KMS-11 (cell line): ENCODE measurements at regions not wholly inside any gene's neighbourhood (a gene's known extent, or its start where the extent isn't known, plus 50 kb on each side); places are given as distances from the start of the nearest gene placed in this dataset.

Source experiments
- H2AFZ ChIP-seq: fragments of 200-600 bp; sonication (generic); 2 replicates; pipeline ENCODE4 v1.6.1; 2016; ENCODE audit warnings: antibody characterized with exemption, mixed run types, low read depth
- H3K27ac ChIP-seq: fragments of 200-600 bp; sonication (generic); 2 replicates; pipeline ENCODE4 v1.6.1; 2016; ENCODE audit warnings: mild to moderate bottlenecking, mixed run types
- H3K27me3 ChIP-seq: fragments of 200-600 bp; sonication (generic); 2 replicates; pipeline ENCODE4 v1.6.1; 2017; ENCODE audit warnings: mild to moderate bottlenecking, low read depth, mixed run types, moderate library complexity; ENCODE audit not compliant: insufficient read depth
- H3K36me3 ChIP-seq: fragments of 200-600 bp; sonication (generic); 2 replicates; pipeline ENCODE4 v1.6.1; 2017; ENCODE audit warnings: mild to moderate bottlenecking, mixed run types; ENCODE audit not compliant: insufficient read depth
- H3K4me1 ChIP-seq: fragments of 200-600 bp; sonication (generic); 2 replicates; pipeline ENCODE4 v1.6.1; 2016; ENCODE audit warnings: mild to moderate bottlenecking, low read depth, mixed run types; ENCODE audit not compliant: poor library complexity, severe bottlenecking
- H3K4me2 ChIP-seq: fragments of 200-600 bp; sonication (generic); 2 replicates; pipeline ENCODE4 v1.7.0; 2016; ENCODE audit warnings: mild to moderate bottlenecking, mixed run types
- H3K4me3 ChIP-seq: fragments of 200-600 bp; sonication (generic); IDR thresholded peaks from 2 replicates; pipeline ENCODE4 v1.6.1; 2017; ENCODE audit warnings: low read depth, low read length, mixed read lengths; ENCODE audit not compliant: insufficient read depth
- H3K79me2 ChIP-seq: fragments of 200-600 bp; sonication (generic); 2 replicates; pipeline ENCODE4 v1.6.1; 2016; ENCODE audit warnings: low read depth, mixed run types; ENCODE audit not compliant: insufficient read depth
- H3K9ac ChIP-seq: fragments of 200-600 bp; sonication (generic); 2 replicates; pipeline ENCODE4 v1.6.1; 2016; ENCODE audit warnings: mild to moderate bottlenecking, mixed run types
- H4K20me1 ChIP-seq: fragments of 200-600 bp; sonication (generic); 2 replicates; pipeline ENCODE4 v1.6.1; 2016; ENCODE audit warnings: mild to moderate bottlenecking, mixed run types; ENCODE audit not compliant: insufficient read depth
- TF ChIP-seq, protein P1 (sequence below): fragments of 200-600 bp; sonication (generic); conservative IDR thresholded peaks from 2 replicates; pipeline ENCODE4 v1.6.1; 2017; ENCODE audit warnings: low read depth, mild to moderate bottlenecking, antibody characterized with exemption, low read length, moderate library complexity, mixed read lengths

DNA sequence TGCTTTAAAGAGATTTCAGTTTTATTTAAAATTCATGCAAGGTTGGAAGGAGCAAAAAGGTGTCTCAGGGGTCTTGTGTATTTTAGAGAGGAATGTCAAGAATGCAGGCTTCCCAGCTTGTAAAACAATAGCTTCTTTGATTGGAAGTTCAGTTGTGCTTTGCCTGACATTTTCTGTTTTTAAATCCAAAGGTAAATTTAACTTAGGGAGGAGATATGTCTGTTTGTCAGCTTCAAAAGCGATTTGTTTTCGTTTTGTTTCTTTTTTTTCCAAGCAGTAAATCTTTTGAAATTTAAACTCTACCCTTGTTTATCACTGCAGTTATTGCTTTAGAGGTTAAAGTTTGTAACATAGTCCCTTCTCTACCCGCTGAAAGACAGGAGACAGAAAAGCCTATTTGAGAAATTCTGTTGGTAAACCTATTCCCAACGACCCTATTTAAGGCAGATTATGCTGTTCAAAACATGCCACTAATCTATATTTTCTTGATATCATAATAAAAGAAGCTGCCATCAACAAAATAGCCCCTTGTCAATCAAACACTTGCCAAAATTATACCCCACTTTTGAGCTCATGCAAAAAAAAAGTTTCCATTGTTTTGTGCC is 639.6 kb downstream of the IRS1 start:
- no peaks in the 10 kb centered on the region for H4K20me1 ChIP-seq
- H2AFZ ChIP-seq, result no peak overlapping the region
- no peak overlapping the region for H3K4me3 ChIP-seq
- H3K79me2 ChIP-seq, result no peaks in the 10 kb centered on the region
- no peak overlapping the region for H3K4me2 ChIP-seq
- H3K27ac ChIP-seq, result no peak overlapping the region
- H3K27me3 ChIP-seq, result no peaks in the 10 kb centered on the region
- TF ChIP-seq, protein P1, sequence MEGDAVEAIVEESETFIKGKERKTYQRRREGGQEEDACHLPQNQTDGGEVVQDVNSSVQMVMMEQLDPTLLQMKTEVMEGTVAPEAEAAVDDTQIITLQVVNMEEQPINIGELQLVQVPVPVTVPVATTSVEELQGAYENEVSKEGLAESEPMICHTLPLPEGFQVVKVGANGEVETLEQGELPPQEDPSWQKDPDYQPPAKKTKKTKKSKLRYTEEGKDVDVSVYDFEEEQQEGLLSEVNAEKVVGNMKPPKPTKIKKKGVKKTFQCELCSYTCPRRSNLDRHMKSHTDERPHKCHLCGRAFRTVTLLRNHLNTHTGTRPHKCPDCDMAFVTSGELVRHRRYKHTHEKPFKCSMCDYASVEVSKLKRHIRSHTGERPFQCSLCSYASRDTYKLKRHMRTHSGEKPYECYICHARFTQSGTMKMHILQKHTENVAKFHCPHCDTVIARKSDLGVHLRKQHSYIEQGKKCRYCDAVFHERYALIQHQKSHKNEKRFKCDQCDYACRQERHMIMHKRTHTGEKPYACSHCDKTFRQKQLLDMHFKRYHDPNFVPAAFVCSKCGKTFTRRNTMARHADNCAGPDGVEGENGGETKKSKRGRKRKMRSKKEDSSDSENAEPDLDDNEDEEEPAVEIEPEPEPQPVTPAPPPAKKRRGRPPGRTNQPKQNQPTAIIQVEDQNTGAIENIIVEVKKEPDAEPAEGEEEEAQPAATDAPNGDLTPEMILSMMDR, result no peak
- no peaks in the 10 kb centered on the region for H3K36me3 ChIP-seq
- H3K4me1 ChIP-seq, result peaks cover 2% of the 10 kb centered on the region
- no peak overlapping the region for H3K9ac ChIP-seq

DNA sequence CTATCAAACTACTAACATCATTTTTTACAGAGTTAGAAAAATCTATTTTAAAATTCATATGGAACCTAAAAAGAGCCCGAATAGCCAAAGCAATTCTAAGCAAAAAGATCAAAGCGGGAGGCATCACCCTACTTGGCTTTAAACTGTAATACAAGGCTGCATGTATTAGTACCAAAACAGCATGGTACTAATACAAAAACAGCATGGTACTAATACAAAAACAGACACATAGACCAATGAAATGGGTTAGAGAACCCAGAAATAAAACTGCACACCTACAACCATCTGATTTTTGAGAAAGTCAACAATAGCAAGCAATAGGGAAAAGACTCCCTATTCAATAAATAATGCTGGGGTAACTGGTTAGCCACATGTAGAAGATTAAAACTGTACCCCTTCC is 640.7 kb downstream of the IRS1 start:
- Histone ChIP-seq H3K27ac (no peak overlapping the region), H3K9ac (no peak overlapping the region), H3K79me2 (no peaks in the 10 kb centered on the region)

DNA sequence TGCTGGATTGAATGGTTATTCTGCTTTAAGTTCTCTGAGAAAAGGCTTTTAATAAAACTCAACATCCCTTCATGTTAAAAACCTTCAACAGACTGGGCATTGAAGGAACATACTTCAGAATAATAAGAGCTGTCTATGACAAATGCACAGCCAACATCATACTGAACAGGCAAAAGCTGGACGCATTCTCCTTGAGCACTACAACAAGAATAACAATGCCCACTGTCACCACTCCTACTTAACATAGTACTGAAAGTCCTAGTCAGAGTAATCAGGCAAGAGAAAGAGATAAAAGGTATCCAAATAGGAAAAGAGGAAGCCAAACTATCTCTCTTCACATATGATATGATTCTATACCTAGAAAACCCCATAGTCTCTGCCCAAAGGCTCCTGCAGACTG is 641.4 kb downstream of the IRS1 start:
- Histone ChIP-seq H4K20me1 (no peaks in the 10 kb centered on the region), H3K4me1 (peaks cover 20% of the 10 kb centered on the region), H3K36me3 (no peaks in the 10 kb centered on the region), H2AFZ (no peak overlapping the region), H3K27me3 (no peaks in the 10 kb centered on the region), H3K4me3 (no peak overlapping the region), H3K4me2 (no peak overlapping the region), H3K79me2 (no peaks in the 10 kb centered on the region), H3K27ac (no peak overlapping the region), H3K9ac (no peak overlapping the region)
- TF ChIP-seq, protein P1, result no peak

More for the DNA sequence above, 640.7 kb downstream of the IRS1 start:
- Histone ChIP-seq H2AFZ (no peak overlapping the region), H3K4me2 (no peak overlapping the region), H4K20me1 (no peaks in the 10 kb centered on the region), H3K27me3 (no peaks in the 10 kb centered on the region), H3K4me1 (peaks cover 13% of the 10 kb centered on the region), H3K36me3 (no peaks in the 10 kb centered on the region), H3K4me3 (no peak overlapping the region)
- TF ChIP-seq, protein P1, result no peak

DNA sequence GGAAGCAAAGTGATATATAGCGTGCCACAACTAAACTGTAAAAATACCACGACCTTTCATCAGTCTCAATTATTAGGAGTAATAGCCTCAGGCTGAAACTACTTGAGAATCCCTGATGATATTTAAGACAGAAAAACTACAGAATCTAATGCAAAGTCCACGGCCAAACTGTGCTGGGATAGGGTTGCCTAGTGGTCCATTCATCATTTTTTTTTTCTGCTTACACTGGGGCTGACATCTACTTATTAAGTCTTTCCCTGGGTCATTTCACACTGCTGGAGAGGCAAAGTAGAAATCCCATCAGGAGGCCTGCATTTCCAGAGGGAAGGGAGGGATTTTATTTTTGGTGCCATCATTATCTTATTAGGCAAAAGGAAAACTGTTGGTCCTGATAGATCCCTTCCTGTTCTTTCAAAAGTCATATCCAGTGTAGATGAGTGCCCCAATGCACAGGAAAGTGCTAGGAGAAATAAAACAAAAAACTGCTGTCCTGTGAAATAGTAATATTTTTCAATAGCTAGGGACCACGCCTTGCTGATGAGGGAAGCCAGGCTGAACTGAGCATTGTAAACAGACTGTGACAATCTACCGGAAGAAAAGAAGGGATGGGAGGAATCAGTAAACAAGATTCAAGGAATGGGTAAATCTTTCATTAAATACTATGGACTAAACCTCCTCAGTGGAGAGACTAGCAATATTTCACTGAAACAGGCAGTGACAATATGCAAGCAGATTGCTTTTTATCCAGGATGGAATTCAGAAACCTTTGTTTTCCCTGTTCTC is 644.3 kb downstream of the IRS1 start:
- Histone ChIP-seq H3K9ac (no peak overlapping the region), H3K4me2 (0 out of 2 replicates have a peak overlapping the region, but pooled peaks have one; percentile 16), H3K36me3 (no peaks in the 10 kb centered on the region), H3K79me2 (no peaks in the 10 kb centered on the region), H3K27me3 (no peaks in the 10 kb centered on the region), H3K4me3 (no peak overlapping the region), H2AFZ (no peak overlapping the region), H3K27ac (no peak overlapping the region), H4K20me1 (no peaks in the 10 kb centered on the region), H3K4me1 (peaks cover 45% of the 10 kb centered on the region)
- TF ChIP-seq, protein P1, result no peak
